OCI-LY1 (cell line): ENCODE measurements at regions not wholly inside any gene's neighbourhood (a gene's known extent, or its start where the extent isn't known, plus 50 kb on each side); places are given as distances from the start of the nearest gene placed in this dataset.

Source experiments
- EZH2 ChIP-seq: fragments of 200-600 bp; sonication (generic), shearing (Covaris generic); IDR thresholded peaks from 2 replicates; pipeline ENCODE4 v1.8.0; 2017; ENCODE audit warnings: borderline replicate concordance, mixed run types, mild to moderate bottlenecking, antibody characterized with exemption, low read length, moderate library complexity, mixed read lengths
- TF ChIP-seq, protein P1 (sequence below): fragments of 200-600 bp; sonication (generic), shearing (Covaris generic); IDR thresholded peaks from 2 replicates; pipeline ENCODE4 v1.5.1; 2017; ENCODE audit warnings: mild to moderate bottlenecking, antibody characterized with exemption, low read length, moderate library complexity, mixed read lengths

DNA sequence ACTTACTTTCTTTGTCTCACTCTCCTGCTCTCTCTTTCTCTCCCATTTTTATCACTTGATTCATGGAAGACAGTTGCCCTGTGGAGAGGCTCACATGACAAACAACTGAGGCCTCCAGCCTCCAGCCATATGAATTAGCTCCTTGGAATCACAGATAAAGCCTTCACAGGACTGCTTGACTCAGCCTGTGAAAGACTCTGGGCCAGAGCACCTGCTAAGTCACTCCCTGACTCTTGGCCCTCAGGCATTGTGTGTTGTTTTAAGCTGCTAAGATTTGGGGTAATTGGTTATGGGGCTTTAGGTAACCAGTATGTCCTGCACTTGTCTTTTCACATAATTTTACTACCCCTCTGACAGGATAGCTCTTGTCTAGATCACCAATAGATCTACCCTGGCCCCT, 334.9 kb downstream of the SOX11 start:
- TF ChIP-seq, protein P1, sequence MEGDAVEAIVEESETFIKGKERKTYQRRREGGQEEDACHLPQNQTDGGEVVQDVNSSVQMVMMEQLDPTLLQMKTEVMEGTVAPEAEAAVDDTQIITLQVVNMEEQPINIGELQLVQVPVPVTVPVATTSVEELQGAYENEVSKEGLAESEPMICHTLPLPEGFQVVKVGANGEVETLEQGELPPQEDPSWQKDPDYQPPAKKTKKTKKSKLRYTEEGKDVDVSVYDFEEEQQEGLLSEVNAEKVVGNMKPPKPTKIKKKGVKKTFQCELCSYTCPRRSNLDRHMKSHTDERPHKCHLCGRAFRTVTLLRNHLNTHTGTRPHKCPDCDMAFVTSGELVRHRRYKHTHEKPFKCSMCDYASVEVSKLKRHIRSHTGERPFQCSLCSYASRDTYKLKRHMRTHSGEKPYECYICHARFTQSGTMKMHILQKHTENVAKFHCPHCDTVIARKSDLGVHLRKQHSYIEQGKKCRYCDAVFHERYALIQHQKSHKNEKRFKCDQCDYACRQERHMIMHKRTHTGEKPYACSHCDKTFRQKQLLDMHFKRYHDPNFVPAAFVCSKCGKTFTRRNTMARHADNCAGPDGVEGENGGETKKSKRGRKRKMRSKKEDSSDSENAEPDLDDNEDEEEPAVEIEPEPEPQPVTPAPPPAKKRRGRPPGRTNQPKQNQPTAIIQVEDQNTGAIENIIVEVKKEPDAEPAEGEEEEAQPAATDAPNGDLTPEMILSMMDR = no peak
- no peak for TF ChIP-seq EZH2
